GM18520 (cell line): ENCODE measurements at regions not wholly inside any gene's neighbourhood (a gene's known extent, or its start where the extent isn't known, plus 50 kb on each side); places are given as distances from the start of the nearest gene placed in this dataset.
"Not testable (repeated sequence)": the region's sequence is repeated elsewhere in the genome, so short reads cannot be mapped to it uniquely, and the experiment has no call there.

Source experiments
- ATAC-seq: cut with Tn5 transposase; IDR thresholded peaks from one replicate; pipeline ENCODE4 v1.9.1; 2021; ENCODE audit not compliant: unreplicated experiment

DNA sequence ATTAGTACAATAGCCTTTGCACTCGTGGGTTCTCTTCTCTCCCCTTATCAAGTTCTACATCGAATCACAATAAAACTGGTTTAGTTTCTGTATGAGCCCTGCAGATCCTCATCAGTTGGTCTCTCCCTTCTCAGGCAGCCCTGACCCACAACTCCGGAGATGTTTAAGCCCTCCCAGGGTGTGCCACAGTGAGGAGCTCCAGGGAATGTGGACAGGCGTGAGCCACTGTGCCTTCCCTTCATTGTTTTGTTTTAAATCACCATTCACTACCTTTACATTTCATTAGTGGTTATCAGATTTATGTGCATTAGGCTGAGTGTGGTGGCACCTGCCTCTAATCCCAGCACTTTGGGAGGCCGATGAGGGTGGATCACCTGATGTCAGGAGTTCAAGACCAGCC lies 133.2 kb downstream of the LARP7 start:
- ATAC-seq, result no peak

DNA sequence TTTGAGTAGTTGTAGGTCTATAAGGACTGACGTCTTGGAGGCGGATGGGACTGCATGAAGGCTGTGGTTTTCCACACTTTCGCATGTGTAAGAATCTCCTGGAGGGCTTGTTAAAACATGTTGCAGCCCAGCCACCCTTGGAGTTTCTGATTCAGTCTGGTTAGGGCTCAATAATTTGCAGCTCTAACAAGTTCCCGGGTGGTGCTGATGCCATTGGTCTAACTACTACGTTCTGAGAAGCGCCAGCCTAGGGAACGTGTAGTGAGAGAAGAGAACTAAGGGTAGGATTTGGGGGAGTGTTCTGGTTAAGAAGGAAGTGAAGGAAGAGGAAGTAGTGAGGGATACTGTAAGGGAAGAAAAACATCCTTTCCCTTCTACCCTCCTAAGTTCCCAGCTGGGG lies 138.9 kb downstream of the LARP7 start:
- ATAC-seq, result no peak

- ATAC-seq, result no peak
Observed at GRCh38 chr4:112776535-112776934, 139.6 kb downstream of the LARP7 start.

GRCh38 chr4:112778520-112778919 lies 141.6 kb downstream of the LARP7 start:
- no peak for ATAC-seq

GRCh38 chr4:112793033-112793432 lies 156.1 kb downstream of the LARP7 start:
- ATAC-seq, result no peak

- ATAC-seq, result no peak
Observed at GRCh38 chr4:112800001-112800400, 163.1 kb downstream of the LARP7 start.

DNA sequence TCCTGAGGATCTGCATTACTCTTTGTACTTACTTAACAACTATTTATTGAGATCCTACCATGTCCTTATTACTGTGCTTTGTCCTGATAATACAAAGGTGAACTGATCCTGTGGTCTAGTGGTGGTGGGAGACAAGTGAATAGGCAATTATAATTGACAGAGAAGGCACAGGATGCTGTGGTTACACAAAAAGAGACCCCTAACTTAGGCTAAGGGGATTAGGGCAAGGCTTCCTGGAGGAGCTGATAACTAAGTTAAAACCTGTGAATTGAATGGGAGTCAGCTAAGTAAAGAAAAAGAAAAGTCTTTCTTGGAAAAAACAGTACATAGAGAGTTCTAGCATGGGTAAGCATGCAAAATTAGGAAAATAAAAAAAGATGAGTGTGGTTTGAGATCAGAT lies 164.4 kb downstream of the LARP7 start:
- no peak for ATAC-seq

DNA sequence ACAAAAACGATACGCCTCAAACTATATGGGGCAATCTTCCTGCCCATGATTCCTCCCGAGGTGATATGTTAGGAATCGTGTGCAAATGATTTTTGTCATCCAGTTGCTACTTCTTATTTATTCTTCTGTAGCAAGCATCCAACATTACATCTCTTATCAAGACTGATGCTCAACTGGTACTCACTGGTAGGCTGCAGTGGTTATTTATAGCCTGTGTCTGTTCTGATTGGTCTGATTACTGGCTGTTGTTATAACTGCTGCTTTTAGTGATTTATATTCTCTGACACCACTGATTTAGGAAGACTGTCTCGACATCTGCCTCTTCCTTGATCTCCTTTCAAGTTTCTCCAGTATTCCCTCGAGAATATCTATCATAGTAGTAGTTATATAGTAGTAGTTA lies 165.8 kb downstream of the LARP7 start:
- no peak for ATAC-seq

- ATAC-seq, result no peak
Observed at GRCh38 chr4:112807083-112807482, 170.1 kb downstream of the LARP7 start.

- no peak for ATAC-seq
Observed at GRCh38 chr4:112808001-112808400, 171.1 kb downstream of the LARP7 start.

- peak; percentile 53 for ATAC-seq
Observed at GRCh38 chr4:112813790-112814189, 176.8 kb downstream of the LARP7 start.

DNA sequence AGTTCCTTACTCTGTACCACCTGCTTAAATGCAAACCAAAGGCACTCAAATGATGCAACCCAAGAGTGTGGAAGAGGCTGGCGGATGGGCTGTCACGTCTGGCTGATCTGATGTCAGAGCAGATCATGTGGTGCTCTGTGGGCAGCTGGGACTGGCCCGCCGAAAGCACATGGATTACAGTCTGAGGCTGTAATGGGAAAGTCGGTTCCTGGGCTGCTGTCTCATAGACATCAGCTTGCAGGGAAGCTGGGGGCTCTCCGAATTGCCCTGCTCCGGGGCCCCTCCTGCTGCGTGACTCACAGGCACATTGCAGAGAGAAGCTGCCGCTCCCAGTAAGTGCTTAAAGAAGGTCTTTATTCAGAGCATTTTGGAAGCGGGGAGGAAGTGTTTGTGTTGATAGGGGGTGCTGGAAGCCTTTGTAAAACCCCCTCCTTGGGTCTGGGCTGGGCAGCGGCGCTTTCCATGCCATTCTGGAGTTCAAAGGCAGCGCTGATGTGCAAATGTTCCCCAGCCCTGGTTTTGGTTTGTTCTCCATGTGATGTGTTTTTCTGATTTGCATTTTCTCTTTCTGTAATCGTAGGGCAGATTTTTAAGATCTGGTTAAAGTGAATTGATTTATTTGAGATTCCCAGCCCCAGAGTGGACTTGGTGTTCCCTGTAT lies 181.1 kb downstream of the LARP7 start:
- ATAC-seq, result peak; percentile 92

DNA sequence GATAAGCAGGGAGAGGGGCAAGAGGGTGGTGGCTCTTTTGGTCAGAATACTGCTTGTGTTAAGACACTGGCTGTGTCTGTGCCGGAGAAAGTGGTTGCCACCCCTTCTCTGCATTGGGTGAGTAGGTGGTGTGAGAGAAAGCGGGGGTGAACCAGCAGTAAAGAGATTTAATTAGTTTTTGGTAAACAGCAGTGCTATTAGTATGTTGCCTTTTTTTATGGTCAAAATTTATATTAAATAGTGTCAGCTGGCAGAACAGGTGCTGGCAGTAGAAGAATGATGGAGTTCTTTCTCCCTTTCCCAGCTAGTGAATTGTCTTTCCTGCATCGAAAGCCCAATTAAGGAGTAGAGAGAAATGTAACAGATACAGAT lies 181.6 kb downstream of the LARP7 start:
- no peak for ATAC-seq

GRCh38 chr4:112819729-112820128 lies 182.8 kb downstream of the LARP7 start:
- ATAC-seq, result no peak

GRCh38 chr4:112823156-112823555 lies 186.2 kb downstream of the LARP7 start:
- no peak for ATAC-seq

DNA sequence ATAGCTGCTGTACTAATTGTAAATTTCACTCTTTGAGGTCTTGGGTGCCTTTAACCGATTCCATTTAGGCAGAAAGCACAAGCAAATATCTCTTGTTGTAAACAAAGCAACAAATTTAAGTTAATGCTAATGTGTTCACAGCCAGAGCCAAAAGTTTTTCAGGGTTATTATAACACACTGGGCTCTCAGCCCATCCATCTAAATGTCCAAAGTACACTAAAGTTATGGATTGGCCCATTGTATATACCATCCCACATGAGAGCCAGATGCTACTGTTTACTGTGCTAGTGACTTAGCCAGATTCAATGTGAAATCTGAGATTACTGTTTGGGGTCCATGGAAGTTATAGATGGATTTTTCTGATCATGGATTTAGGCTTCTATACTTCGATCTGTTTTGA lies 186.7 kb downstream of the LARP7 start:
- ATAC-seq, result no peak

DNA sequence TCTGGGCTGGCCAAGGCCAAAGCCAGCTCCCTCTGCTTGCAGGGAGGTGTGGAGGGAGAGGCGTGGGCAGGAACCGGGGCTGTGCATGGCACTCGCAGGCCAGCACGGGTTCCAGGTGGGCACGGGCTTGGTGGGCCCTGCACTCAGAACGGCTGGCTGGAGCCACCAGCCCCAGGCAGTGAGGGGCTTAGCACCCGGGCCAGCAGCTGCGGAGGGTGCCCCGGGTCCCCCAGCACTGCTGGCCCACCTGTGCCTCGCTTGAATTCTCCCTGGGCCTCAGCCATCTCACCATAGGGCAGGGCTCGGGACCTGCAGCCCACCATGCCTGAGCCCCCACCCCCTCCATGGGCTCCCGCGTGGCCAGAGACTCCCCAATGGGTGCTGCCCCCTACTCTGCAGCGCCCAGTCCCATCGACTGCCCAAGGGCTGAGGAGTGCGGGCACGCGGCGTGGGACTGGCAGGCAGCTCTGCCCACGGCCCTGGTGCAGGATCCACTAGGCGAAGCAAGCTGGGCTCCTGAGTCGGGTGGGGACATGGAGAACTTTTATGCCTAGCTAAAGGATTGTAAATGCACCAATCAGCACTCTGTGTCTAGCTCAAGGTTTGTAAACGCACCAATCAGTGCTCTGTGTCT lies 193.9 kb downstream of the LARP7 start:
- no peak for ATAC-seq

GRCh38 chr4:112832493-112832892 lies 195.6 kb downstream of the LARP7 start:
- ATAC-seq, result no peak

DNA sequence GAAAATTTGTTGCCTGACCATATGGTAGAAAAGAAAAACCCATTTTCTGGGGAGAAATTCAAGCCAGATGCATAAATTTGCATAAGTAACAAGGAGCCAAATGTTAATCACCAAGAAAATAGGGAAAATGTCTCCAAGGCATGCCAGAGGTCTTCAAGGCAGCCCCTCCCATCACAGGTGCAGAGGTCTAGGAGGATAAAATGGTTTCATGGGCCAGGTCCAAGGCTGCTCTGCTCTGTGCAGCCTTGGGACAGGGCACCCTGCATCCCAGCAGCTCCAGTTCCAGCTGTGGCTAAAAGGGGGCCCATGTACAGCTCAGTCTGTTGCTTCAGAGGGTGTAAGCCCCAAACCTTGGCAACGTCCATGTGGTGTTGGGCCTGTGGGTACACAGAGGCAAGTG lies 200.0 kb downstream of the LARP7 start:
- no peak for ATAC-seq

DNA sequence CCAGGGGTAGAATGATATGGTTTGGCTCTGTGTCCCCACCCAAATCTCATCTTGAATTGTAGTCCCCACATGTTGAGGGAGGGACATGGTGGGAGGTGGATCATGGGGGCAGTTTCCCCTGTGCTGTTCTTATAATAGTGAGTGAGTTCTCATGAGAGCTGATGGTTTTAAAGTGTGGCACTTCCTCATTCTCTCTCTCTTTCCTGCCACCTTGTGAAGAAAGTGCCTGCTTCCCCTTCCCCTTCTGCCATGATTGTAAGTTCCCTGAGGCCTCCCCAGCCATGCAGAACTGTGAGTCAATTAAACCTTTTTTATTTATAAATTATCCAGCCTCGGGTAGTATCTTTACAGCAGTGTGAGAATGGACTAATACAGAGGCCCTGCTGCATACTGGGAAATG lies 201.1 kb downstream of the LARP7 start:
- not testable (repeated sequence) for ATAC-seq

- ATAC-seq, result no peak
Observed at GRCh38 chr4:112840061-112840460, 203.1 kb downstream of the LARP7 start.

- no peak for ATAC-seq
Observed at GRCh38 chr4:112840619-112841018, 203.7 kb downstream of the LARP7 start.

- ATAC-seq, result no peak
Observed at GRCh38 chr4:112842513-112842912, 205.6 kb downstream of the LARP7 start.
